Activated B cell treated with CpG ODN at 0.5 μM for 24 hours (primary cell): ENCODE measurements at regions not wholly inside any gene's neighbourhood (a gene's known extent, or its start where the extent isn't known, plus 50 kb on each side); places are given as distances from the start of the nearest gene placed in this dataset.
"Not testable (repeated sequence)": the region's sequence is repeated elsewhere in the genome, so short reads cannot be mapped to it uniquely, and the experiment has no call there.

Experiments
- ATAC-seq: fragments of 200-7000 bp; cut with Tn5 transposase; one replicate; pipeline ENCODE4 v1.10.0; 2021; ENCODE audit warnings: low read depth, mild to moderate bottlenecking, moderate library complexity
- CTCF ChIA-PET: fragments of 350-600 bp; sonication (Branson Sonifier 250); formaldehyde crosslinking; loops from one replicate; lab custom pipeline; 2021; ENCODE audit warnings: antibody characterized with exemption; lab: Charles Lee
- POLR2A ChIA-PET: fragments of 350-600 bp; sonication (Branson Sonifier 250); formaldehyde crosslinking; loops from one replicate; lab custom pipeline; 2021; ENCODE audit warnings: antibody characterized with exemption; lab: Charles Lee
- DNase-seq: peaks from one replicate; pipeline ENCODE4 v3.0.0; 2022
- H3K27ac Mint-ChIP-seq: one replicate; pipeline ENCODE4 v1.8.0; 2020; ENCODE audit warnings: mixed read lengths
- H3K27me3 Mint-ChIP-seq: one replicate; pipeline ENCODE4 v1.8.0; 2021; ENCODE audit warnings: mixed read lengths
- H3K36me3 Mint-ChIP-seq: one replicate; pipeline ENCODE4 v1.8.0; 2021; ENCODE audit warnings: low read depth, mixed read lengths
- H3K4me1 Mint-ChIP-seq: one replicate; pipeline ENCODE4 v1.8.0; 2021; ENCODE audit warnings: mixed read lengths
- H3K4me3 Mint-ChIP-seq: one replicate; pipeline ENCODE4 v1.8.0; 2020; ENCODE audit warnings: mild to moderate bottlenecking, mixed read lengths
- H3K9me3 Mint-ChIP-seq: one replicate; pipeline ENCODE4 v1.8.0; 2020; ENCODE audit warnings: mixed read lengths
- intact Hi-C: fragments of 100-400 bp; cut with micrococcal nuclease; formaldehyde crosslinking; loops from one replicate; pipeline ENCODE4 v1.15.1; 2024
- TF ChIP-seq, protein P1 (sequence below): fragments of 200-600 bp; IDR thresholded peaks from one replicate; pipeline ENCODE4 v1.8.0; 2022; ENCODE audit warnings: antibody characterized with exemption, mild to moderate bottlenecking

DNA sequence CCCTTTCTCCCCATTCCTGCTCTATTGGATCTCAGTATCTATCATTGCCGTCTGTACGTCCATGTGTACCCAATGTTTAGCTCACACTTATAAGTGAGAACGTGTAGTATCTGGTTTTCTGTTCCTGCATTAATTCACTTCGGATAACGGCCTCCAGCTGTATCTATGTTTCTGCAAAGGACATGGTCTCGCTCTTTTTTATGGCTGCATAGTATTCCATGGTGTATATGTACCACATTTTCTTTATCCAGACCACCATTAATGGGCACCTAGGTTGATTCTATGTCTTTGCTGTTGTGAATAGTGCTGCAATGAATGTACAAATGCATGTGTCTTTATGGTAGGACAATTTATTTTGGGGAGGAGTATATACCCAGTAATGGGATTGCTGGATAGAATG, 94.4 kb upstream of the MPP7 start:
- POLR2A ChIA-PET, result no interaction called here
- Mint-ChIP-seq H3K9me3 (no peaks in the 10 kb centered on the region), H3K27me3 (peaks cover 2% of the 10 kb centered on the region)

DNA sequence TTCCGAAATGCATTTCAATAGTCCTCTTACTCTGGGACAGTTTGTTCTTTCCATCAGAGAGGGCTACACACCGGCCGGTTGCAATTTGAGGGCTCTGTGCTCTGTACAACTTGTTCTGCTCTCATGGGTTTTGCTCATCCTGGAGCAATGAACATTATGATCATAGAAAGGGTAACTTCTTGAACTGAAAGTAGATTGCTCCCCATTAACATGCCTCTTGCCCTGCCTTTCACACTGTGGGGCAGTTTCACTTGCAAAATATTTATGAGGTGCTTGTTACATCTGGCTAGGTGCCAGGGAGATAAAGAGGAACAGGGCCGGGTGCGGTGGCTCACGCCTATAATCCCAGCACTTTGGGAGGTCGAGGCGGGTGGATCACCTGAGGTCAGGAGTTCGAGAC, 97.3 kb upstream of the MPP7 start:
- intact Hi-C loops, result no loop called here
- no peaks in the 10 kb centered on the region for H3K27me3 Mint-ChIP-seq
- no peak overlapping the region for H3K27ac Mint-ChIP-seq
- CTCF ChIA-PET, result interaction anchor here (1.0 kb wide), 1 partner anchor 17 kb away, joined by 3 read pairs; no protein-coding TSS in a partner anchor
- H3K36me3 Mint-ChIP-seq, result no peaks in the 10 kb centered on the region
- ATAC-seq (no peak), DNase-seq (no peak)
- TF ChIP-seq, protein P1, sequence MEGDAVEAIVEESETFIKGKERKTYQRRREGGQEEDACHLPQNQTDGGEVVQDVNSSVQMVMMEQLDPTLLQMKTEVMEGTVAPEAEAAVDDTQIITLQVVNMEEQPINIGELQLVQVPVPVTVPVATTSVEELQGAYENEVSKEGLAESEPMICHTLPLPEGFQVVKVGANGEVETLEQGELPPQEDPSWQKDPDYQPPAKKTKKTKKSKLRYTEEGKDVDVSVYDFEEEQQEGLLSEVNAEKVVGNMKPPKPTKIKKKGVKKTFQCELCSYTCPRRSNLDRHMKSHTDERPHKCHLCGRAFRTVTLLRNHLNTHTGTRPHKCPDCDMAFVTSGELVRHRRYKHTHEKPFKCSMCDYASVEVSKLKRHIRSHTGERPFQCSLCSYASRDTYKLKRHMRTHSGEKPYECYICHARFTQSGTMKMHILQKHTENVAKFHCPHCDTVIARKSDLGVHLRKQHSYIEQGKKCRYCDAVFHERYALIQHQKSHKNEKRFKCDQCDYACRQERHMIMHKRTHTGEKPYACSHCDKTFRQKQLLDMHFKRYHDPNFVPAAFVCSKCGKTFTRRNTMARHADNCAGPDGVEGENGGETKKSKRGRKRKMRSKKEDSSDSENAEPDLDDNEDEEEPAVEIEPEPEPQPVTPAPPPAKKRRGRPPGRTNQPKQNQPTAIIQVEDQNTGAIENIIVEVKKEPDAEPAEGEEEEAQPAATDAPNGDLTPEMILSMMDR, result no peak
- no peak overlapping the region for H3K4me3 Mint-ChIP-seq
- POLR2A ChIA-PET, result no interaction called here
- peaks cover 36% of the 10 kb centered on the region for H3K4me1 Mint-ChIP-seq
- H3K9me3 Mint-ChIP-seq, result no peaks in the 10 kb centered on the region

More for the DNA sequence above, 94.4 kb upstream of the MPP7 start:
- H3K4me3 Mint-ChIP-seq, result no peak overlapping the region
- H3K27ac Mint-ChIP-seq, result no peak overlapping the region
- no peak for DNase-seq
- no peak for ATAC-seq
- TF ChIP-seq, protein P1, result no peak
- CTCF ChIA-PET, result no interaction called here
- peaks cover 27% of the 10 kb centered on the region for H3K4me1 Mint-ChIP-seq
- intact Hi-C loops, result no loop called here
- H3K36me3 Mint-ChIP-seq, result no peaks in the 10 kb centered on the region

DNA sequence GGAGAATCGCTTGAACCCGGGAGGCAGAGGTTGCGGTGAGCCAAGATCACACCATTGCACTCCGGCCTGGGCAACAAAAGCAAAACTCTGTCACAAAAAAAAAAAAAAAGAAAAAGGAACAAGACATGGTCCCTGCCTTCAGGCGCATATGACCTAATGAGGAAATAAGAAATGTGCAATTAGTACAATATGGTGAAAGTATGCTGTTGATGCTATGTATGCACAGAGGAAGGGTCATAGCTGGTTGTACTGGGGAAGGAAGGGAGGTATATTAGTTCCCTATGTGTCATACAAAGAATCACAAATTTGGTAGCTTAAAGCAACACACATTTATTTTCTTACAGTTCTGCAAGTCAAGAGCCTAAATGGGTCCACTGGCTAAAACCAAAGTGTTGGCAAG, 97.8 kb upstream of the MPP7 start:
- intact Hi-C loops, result no loop called here
- Mint-ChIP-seq H3K36me3 (no peaks in the 10 kb centered on the region), H3K4me1 (peaks cover 36% of the 10 kb centered on the region), H3K4me3 (no peak overlapping the region), H3K27ac (no peak overlapping the region), H3K9me3 (no peaks in the 10 kb centered on the region), H3K27me3 (no peaks in the 10 kb centered on the region)
- no peak for DNase-seq
- peak; percentile 35 for ATAC-seq
- ChIA-PET CTCF (interaction anchor here (1.0 kb wide), 1 partner anchor 18 kb away, joined by 3 read pairs; no protein-coding TSS in a partner anchor), POLR2A (no interaction called here)
- TF ChIP-seq, protein P1, result no peak

DNA sequence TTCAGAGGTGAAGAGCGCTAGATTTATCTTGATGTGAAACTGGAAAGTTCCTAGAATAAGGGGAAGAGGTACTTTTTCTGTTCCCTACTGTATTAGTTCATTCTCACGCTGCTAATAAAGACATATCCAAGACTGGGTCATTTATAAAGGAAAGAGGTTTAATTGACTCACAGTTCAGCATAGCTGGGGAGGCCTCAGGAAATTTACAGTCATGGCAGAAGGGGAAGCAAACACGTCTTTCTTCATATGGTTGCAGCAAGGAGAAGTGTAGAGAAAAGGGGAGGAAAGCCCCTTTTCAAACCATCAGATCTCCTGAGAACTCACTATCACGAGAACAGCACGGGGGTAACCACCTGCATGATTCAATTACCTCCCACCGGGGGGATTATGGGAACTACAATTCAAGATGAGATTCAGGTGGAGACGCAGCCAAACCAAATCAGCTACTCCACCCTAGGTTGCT, 99.8 kb upstream of the MPP7 start:
- DNase-seq, H3K27me3 Mint-ChIP-seq, H3K9me3 Mint-ChIP-seq, H3K36me3 Mint-ChIP-seq: not testable (repeated sequence)
- CTCF ChIA-PET, result interaction anchor here (0.7 to 0.8 kb wide), 2 partner anchors 9 kb away, joined by 3 read pairs; no protein-coding TSS in a partner anchor
- POLR2A ChIA-PET, result interaction anchor here (1.1 kb wide), 1 partner anchor 68 kb away, joined by 3 read pairs; no protein-coding TSS in a partner anchor
- intact Hi-C loops, result loop anchor here (2.0 kb wide), 1 partner anchor 68 kb away; no protein-coding TSS in a partner anchor
- Mint-ChIP-seq H3K4me3 (peak overlapping the region; percentile 59), H3K27ac (peak overlapping the region; percentile 83), H3K4me1 (peaks cover 36% of the 10 kb centered on the region)
- ATAC-seq, result peak; percentile 74

DNA sequence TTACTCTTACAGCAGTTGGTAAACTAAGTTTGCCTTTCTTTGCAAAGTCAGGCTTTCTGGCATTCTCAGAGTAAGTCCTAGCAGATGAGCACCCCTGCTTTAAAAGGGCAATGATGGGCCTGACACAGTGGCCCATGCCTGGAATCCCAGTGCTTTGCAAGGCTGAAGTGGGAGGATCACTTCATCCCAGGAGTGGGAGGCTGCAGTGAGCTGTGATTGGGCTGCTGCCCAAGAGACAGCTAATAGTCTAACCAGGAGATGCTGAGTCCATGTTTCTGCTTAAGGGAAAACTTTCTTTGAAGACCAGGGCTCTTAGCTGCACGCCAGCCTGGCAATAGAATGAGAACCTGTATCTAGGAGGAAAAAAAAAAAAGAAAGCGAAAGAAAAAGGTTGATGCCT, 100.2 kb upstream of the MPP7 start:
- Mint-ChIP-seq H3K27me3 (no peaks in the 10 kb centered on the region), H3K9me3 (peaks cover 5% of the 10 kb centered on the region), H3K4me3 (peak overlapping the region; percentile 15), H3K27ac (peak overlapping the region; percentile 83), H3K4me1 (peaks cover 36% of the 10 kb centered on the region), H3K36me3 (no peaks in the 10 kb centered on the region)
- DNase-seq (no peak), ATAC-seq (no peak)
- ChIA-PET CTCF (interaction anchor here (0.8 kb wide), 1 partner anchor 9 kb away, joined by 3 read pairs; no protein-coding TSS in a partner anchor), POLR2A (interaction anchor here (0.7 to 1.1 kb wide), 2 partner anchors 68 to 100 kb away, joined by 3 to 4 read pairs; no protein-coding TSS in a partner anchor)
- intact Hi-C loops, result loop anchor here (2.0 kb wide), 1 partner anchor 68 kb away; no protein-coding TSS in a partner anchor
- TF ChIP-seq, protein P1, result no peak
